ENCODE measurements at regions not wholly inside any gene's neighbourhood (a gene's known extent, or its start where the extent isn't known, plus 50 kb on each side); places are given as distances from the start of the nearest gene placed in this dataset.
"Not testable (repeated sequence)": the region's sequence is repeated elsewhere in the genome, so short reads cannot be mapped to it uniquely, and the experiment has no call there.

DNA sequence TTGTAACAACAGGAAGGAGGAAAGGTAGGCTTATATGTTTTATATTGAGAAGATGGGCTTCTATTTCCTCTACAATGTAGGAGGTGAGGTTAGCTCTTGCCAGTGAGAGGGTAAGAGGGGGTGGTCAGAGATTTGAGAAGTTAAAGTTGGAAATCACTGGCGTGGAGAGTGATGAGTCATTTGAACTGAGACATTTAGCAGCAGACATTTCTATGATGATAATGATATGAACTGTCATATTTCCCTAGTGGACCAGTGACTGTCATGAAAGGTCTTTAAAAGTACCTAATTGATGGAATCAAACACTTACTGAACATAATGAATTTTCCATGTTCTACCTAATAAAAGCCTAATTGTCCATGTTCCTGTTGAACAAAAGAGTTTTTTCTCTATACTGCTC is 126.1 kb downstream of the FAM161A start:
- CTCF ChIA-PET = no interaction called here
- no peak overlapping the region for H3K4me3 Mint-ChIP-seq (ENCODE audit: unreplicated experiment)
- no peaks in the 10 kb centered on the region for H3K27me3 ChIP-seq (replicated peaks; ENCODE audit: control insufficient read depth, insufficient read depth, low read length)
- DNase-seq = no peak
- TF ChIP-seq CTCF (IDR thresholded peaks at IDR 0.05; ENCODE audit: insufficient read depth in 1 of 2, low read depth in 1 of 2, low read length in 1 of 2, severe bottlenecking in 1 of 2, unreplicated experiment in 1 of 2) = no peak
- POLR2A ChIA-PET = no interaction called here
- intact Hi-C loops (cut with micrococcal nuclease; ENCODE audit: unreplicated experiment) = no loop called here
- H3K9me3 ChIP-seq = no peaks in the 10 kb centered on the region
- H3K27ac Mint-ChIP-seq (ENCODE audit: unreplicated experiment) = no peak overlapping the region
- peaks cover 13% of the 10 kb centered on the region for H3K27me3 Mint-ChIP-seq (ENCODE audit: insufficient read depth, unreplicated experiment)
- peaks cover 19% of the 10 kb centered on the region for H3K9me3 Mint-ChIP-seq (ENCODE audit: unreplicated experiment)
- H3K4me1 Mint-ChIP-seq (ENCODE audit: low read depth, unreplicated experiment) = no peaks in the 10 kb centered on the region
- H3K36me3 Mint-ChIP-seq (ENCODE audit: insufficient read depth, unreplicated experiment) = no peaks in the 10 kb centered on the region
- H3K36me3 ChIP-seq (ENCODE audit: control insufficient read depth, insufficient read depth, low read length) = no peaks in the 10 kb centered on the region
- H3K4me1 ChIP-seq = no peaks in the 10 kb centered on the region
- BruUV-seq (replicated peaks) = no TSS peak
- no peak overlapping the region for H3K4me3 ChIP-seq (ENCODE audit: low read depth, low read length)

DNA sequence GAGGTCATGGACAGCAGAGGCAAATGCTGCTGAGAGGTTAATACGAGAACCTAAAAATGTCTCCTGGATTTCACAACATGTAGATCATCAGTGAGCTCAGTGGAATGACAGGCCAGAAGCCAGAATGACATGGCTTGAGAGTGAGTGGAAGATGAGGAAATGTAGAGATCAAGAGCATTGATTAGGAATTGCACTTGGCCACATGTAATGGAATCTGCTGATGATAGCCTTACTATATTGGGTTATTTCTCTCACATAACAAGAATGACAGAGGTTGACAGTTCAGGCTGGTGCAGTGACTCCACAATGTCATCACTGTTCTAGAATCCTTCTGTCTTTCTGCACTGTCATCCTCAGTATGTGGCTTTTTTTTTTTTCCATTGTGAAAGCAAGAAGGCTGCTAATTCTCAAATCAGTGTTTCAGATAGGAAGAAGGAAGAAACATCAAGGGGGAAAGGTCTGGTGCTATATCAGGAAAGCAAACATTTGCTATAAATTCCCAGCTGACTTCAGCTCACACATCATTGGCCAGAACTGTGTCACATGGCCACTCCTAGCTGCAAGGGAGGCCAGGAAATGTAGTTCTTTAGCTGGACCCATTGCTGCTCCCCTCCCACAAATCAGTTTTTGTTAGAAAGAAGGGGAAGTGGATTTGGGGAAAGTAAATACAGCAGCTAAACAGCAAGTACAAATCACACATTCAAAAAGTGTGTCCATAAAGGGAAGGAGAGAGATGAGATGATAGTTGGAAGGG is 127.2 kb downstream of the FAM161A start:
- H3K4me1 ChIP-seq = no peaks in the 10 kb centered on the region
- intact Hi-C loops (cut with micrococcal nuclease; ENCODE audit: unreplicated experiment) = no loop called here
- Mint-ChIP-seq H3K9me3 (ENCODE audit: unreplicated experiment) (peaks cover 19% of the 10 kb centered on the region), H3K36me3 (ENCODE audit: insufficient read depth, unreplicated experiment) (no peaks in the 10 kb centered on the region), H3K27me3 (ENCODE audit: insufficient read depth, unreplicated experiment) (peaks cover 13% of the 10 kb centered on the region), H3K4me3 (ENCODE audit: unreplicated experiment) (no peak overlapping the region), H3K4me1 (ENCODE audit: low read depth, unreplicated experiment) (no peaks in the 10 kb centered on the region), H3K27ac (ENCODE audit: unreplicated experiment) (no peak overlapping the region)
- no peaks in the 10 kb centered on the region for H3K27me3 ChIP-seq (replicated peaks; ENCODE audit: control insufficient read depth, insufficient read depth, low read length)
- DNase-seq = no peak
- no peaks in the 10 kb centered on the region for H3K36me3 ChIP-seq (ENCODE audit: control insufficient read depth, insufficient read depth, low read length)
- no peak for TF ChIP-seq CTCF (IDR thresholded peaks at IDR 0.05; ENCODE audit: insufficient read depth in 1 of 2, low read depth in 1 of 2, low read length in 1 of 2, severe bottlenecking in 1 of 2, unreplicated experiment in 1 of 2)
- ChIA-PET POLR2A (interaction anchor here (0.6 kb wide), 1 partner anchor 321 kb away, joined by 4 read pairs; no protein-coding TSS in a partner anchor), CTCF (no interaction called here)
- no peaks in the 10 kb centered on the region for H3K9me3 ChIP-seq
- H3K4me3 ChIP-seq (ENCODE audit: low read depth, low read length) = no peak overlapping the region
- BruUV-seq (replicated peaks) = no TSS peak

GRCh38 chr2:61723364-61723763 is 130.5 kb downstream of the FAM161A start:
- H3K9me3 Mint-ChIP-seq (ENCODE audit: unreplicated experiment) = peaks cover 19% of the 10 kb centered on the region
- H3K27ac Mint-ChIP-seq (ENCODE audit: unreplicated experiment); H3K27me3 ChIP-seq (replicated peaks; ENCODE audit: control insufficient read depth, insufficient read depth, low read length); intact Hi-C loops (cut with micrococcal nuclease; ENCODE audit: unreplicated experiment); H3K4me3 ChIP-seq (ENCODE audit: low read depth, low read length); H3K4me1 ChIP-seq; H3K4me1 Mint-ChIP-seq (ENCODE audit: low read depth, unreplicated experiment); H3K36me3 ChIP-seq (ENCODE audit: control insufficient read depth, insufficient read depth, low read length); H3K4me3 Mint-ChIP-seq (ENCODE audit: unreplicated experiment); H3K9me3 ChIP-seq; H3K27me3 Mint-ChIP-seq (ENCODE audit: insufficient read depth, unreplicated experiment); BruUV-seq (replicated peaks); CTCF ChIA-PET; DNase-seq; H3K36me3 Mint-ChIP-seq (ENCODE audit: insufficient read depth, unreplicated experiment): not testable (repeated sequence)
- POLR2A ChIA-PET = interaction anchor here (0.6 kb wide), 1 partner anchor 541 kb away, joined by 3 read pairs; no protein-coding TSS in a partner anchor
